Glutamatergic neuron (in vitro differentiated cells): ENCODE measurements at regions not wholly inside any gene's neighbourhood (a gene's known extent, or its start where the extent isn't known, plus 50 kb on each side); places are given as distances from the start of the nearest gene placed in this dataset.

ENCODE experiments used
- DNase-seq: peaks from one replicate; pipeline ENCODE4 v3.0.0; 2022
- H3K27ac Mint-ChIP-seq: one replicate; pipeline ENCODE4 v1.8.0; 2020; ENCODE audit warnings: mild to moderate bottlenecking, mixed read lengths, inconsistent platforms; ENCODE audit not compliant: unreplicated experiment
- H3K27me3 Mint-ChIP-seq: one replicate; pipeline ENCODE4 v1.8.0; 2020; ENCODE audit warnings: mild to moderate bottlenecking, moderate library complexity, mixed read lengths, inconsistent platforms; ENCODE audit not compliant: unreplicated experiment
- H3K36me3 Mint-ChIP-seq: one replicate; pipeline ENCODE4 v1.8.0; 2020; ENCODE audit warnings: mild to moderate bottlenecking, mixed read lengths, inconsistent platforms; ENCODE audit not compliant: unreplicated experiment
- H3K4me1 Mint-ChIP-seq: one replicate; pipeline ENCODE4 v1.8.0; 2020; ENCODE audit warnings: mild to moderate bottlenecking, low read depth, mixed read lengths, inconsistent platforms; ENCODE audit not compliant: unreplicated experiment
- H3K4me3 Mint-ChIP-seq: one replicate; pipeline ENCODE4 v1.8.0; 2020; ENCODE audit warnings: mild to moderate bottlenecking, mixed read lengths, inconsistent platforms; ENCODE audit not compliant: unreplicated experiment
- H3K9me3 Mint-ChIP-seq: one replicate; pipeline ENCODE4 v1.8.0; 2020; ENCODE audit warnings: mild to moderate bottlenecking, moderate library complexity, mixed read lengths, inconsistent platforms; ENCODE audit not compliant: unreplicated experiment
- TF ChIP-seq, protein P1 (sequence below): fragments of 200-600 bp; sonication (generic); IDR thresholded peaks from one replicate; pipeline ENCODE4 v1.5.0; 2021; ENCODE audit not compliant: partially characterized antibody, unreplicated experiment

- H3K27me3 Mint-ChIP-seq, result no peaks in the 10 kb centered on the region
These were observed 1063.8 kb upstream of the INTU start for GRCh38 chr4:126568652-126569570.

DNA sequence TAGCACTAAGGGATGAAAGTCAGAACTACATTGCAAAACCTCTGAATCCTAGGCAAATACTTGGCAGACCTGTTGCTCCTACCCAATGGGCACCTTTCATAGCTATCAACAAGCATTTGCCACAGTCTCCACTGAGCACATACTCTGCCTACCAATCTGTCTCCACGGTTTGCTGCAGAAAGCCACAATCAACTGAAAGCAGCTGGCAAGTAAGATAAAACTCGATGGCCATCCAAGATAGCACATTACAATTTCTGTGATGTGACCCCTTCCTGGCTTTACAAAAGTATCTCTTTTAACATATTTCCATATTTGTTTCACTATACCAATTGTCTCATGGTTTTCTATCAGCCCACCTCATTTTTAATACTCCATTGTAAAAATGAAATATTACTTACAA lies 1060.5 kb upstream of the INTU start:
- Mint-ChIP-seq H3K36me3 (no peaks in the 10 kb centered on the region), H3K27ac (no peak overlapping the region), H3K4me3 (no peak overlapping the region), H3K4me1 (no peaks in the 10 kb centered on the region), H3K9me3 (no peaks in the 10 kb centered on the region), H3K27me3 (no peaks in the 10 kb centered on the region)
- no peak for DNase-seq
- TF ChIP-seq, protein P1, sequence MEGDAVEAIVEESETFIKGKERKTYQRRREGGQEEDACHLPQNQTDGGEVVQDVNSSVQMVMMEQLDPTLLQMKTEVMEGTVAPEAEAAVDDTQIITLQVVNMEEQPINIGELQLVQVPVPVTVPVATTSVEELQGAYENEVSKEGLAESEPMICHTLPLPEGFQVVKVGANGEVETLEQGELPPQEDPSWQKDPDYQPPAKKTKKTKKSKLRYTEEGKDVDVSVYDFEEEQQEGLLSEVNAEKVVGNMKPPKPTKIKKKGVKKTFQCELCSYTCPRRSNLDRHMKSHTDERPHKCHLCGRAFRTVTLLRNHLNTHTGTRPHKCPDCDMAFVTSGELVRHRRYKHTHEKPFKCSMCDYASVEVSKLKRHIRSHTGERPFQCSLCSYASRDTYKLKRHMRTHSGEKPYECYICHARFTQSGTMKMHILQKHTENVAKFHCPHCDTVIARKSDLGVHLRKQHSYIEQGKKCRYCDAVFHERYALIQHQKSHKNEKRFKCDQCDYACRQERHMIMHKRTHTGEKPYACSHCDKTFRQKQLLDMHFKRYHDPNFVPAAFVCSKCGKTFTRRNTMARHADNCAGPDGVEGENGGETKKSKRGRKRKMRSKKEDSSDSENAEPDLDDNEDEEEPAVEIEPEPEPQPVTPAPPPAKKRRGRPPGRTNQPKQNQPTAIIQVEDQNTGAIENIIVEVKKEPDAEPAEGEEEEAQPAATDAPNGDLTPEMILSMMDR, result no peak

More at GRCh38 chr4:126568652-126569570, 1063.8 kb upstream of the INTU start:
- H3K36me3 Mint-ChIP-seq, result no peaks in the 10 kb centered on the region
- H3K4me1 Mint-ChIP-seq, result no peaks in the 10 kb centered on the region
- no peak overlapping the region for H3K4me3 Mint-ChIP-seq
- no peak overlapping the region for H3K27ac Mint-ChIP-seq
- TF ChIP-seq, protein P1, result no peak
- DNase-seq, result no peak
- no peaks in the 10 kb centered on the region for H3K9me3 Mint-ChIP-seq

DNA sequence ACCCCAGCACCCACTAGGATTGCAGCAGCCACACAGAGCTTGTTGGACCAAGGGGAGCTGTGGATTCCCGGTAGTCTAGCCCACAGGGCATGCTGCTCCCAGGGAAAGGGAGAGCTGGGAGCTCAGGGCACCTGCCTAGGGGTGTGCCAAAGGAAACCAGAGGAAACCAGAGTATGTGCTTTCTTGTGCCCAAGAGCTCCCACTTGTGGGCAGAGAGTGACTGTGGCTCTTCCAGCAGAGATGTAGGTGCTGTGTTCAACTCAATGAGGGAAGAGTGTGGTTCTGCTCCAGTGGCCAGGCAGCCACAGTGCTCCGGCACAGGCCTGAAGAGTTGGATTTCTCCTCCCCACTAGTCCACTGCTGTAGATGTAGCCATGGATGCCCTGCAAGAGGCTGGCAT lies 1050.0 kb upstream of the INTU start:
- DNase-seq, result no peak
- Mint-ChIP-seq H3K27me3 (peaks cover 4% of the 10 kb centered on the region), H3K36me3 (peaks cover 5% of the 10 kb centered on the region), H3K27ac (no peak overlapping the region), H3K9me3 (peaks cover 4% of the 10 kb centered on the region), H3K4me1 (no peaks in the 10 kb centered on the region), H3K4me3 (no peak overlapping the region)
- TF ChIP-seq, protein P1, result no peak

DNA sequence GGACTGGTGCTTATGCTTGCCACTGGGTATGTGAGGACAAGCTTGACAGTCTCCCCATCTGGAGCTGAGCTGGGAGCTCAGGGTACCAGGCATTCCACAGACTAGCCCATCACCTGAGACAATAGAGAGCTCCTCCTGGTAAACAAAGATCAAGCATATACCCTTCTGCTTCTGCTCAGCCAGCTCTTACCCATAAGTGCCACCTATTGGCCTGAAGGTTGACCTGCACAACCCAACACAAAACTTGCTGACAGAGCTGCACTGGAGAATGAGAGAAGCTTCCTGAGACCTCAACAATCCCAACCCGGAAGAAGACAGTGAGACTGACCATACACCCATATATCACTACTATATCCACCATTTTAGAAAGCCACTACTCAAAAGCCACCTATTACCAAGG lies 1049.2 kb upstream of the INTU start:
- no peak overlapping the region for H3K27ac Mint-ChIP-seq
- DNase-seq, result no peak
- TF ChIP-seq, protein P1, result peak; percentile 20
- no peak overlapping the region for H3K4me3 Mint-ChIP-seq
- H3K9me3 Mint-ChIP-seq, result peaks cover 4% of the 10 kb centered on the region
- H3K4me1 Mint-ChIP-seq, result no peaks in the 10 kb centered on the region
- H3K36me3 Mint-ChIP-seq, result peaks cover 5% of the 10 kb centered on the region
- peaks cover 4% of the 10 kb centered on the region for H3K27me3 Mint-ChIP-seq

- no peak for DNase-seq
- Mint-ChIP-seq H3K4me1 (no peaks in the 10 kb centered on the region), H3K27me3 (peaks cover 3% of the 10 kb centered on the region), H3K27ac (no peak overlapping the region), H3K4me3 (no peak overlapping the region), H3K36me3 (no peaks in the 10 kb centered on the region), H3K9me3 (no peaks in the 10 kb centered on the region)
- TF ChIP-seq, protein P1, result no peak
These were observed 1041.2 kb upstream of the INTU start for GRCh38 chr4:126591583-126591982.
